Kidney (tissue), 13 donors: ENCODE measurements at regions not wholly inside any gene's neighbourhood (a gene's known extent, or its start where the extent isn't known, plus 50 kb on each side); places are given as distances from the start of the nearest gene placed in this dataset.

Experiments used
- DNase-seq, 5 donors: peaks; one replicate each; pipeline ENCODE4 v3.0.0-alpha.2; 2013 to 2020
- FAIRE-seq: peaks from 2 replicates; lab custom pipeline; 2012; peaks lifted over from hg19 to GRCh38; lab: Jason Lieb, UNC
- H3K27ac ChIP-seq, 2 donors: one replicate each; pipeline ENCODE4 v1.7.0; 2013; ENCODE audit warnings: low read depth in 2 of 2, low read length in 2 of 2, inconsistent platforms in 1 of 2
- H3K27me3 ChIP-seq: one replicate; pipeline ENCODE4 v1.7.1; 2013; ENCODE audit warnings: low read length, inconsistent platforms; ENCODE audit not compliant: control insufficient read depth, insufficient read depth
- H3K36me3 ChIP-seq, 3 donors: one replicate each; pipeline versions ENCODE4 v1.7.0 to v1.7.1; 2013; ENCODE audit warnings: low read length in 3 of 3, control low read depth in 1 of 3, inconsistent platforms in 1 of 3; ENCODE audit not compliant: insufficient read depth in 3 of 3, control insufficient read depth in 2 of 3
- H3K4me1 ChIP-seq, 3 donors: one replicate each; pipeline versions ENCODE4 v1.7.0 to v1.7.1; 2013; ENCODE audit warnings: low read length in 3 of 3, inconsistent platforms in 1 of 3, low read depth in 1 of 3; ENCODE audit not compliant: control insufficient read depth in 2 of 3, insufficient read depth in 2 of 3
- H3K4me3 ChIP-seq, 3 donors: one replicate each; pipeline versions ENCODE4 v1.7.0 to v1.8.1; 2013; ENCODE audit warnings: low read length in 3 of 3, control low read depth in 1 of 3, inconsistent platforms in 1 of 3
- H3K9ac ChIP-seq, 3 donors: one replicate each; pipeline versions ENCODE4 v1.7.0 to v1.7.1; 2013; ENCODE audit warnings: low read length in 3 of 3, control low read depth in 1 of 3, inconsistent platforms in 1 of 3
- H3K9me3 ChIP-seq, 3 donors: one replicate each; pipeline versions ENCODE4 v1.7.0 to v1.7.1; 2013; ENCODE audit warnings: low read length in 3 of 3, control low read depth in 1 of 3, inconsistent platforms in 1 of 3; ENCODE audit not compliant: control insufficient read depth in 2 of 3, insufficient read depth in 1 of 3
- intact Hi-C: fragments of 100-400 bp; cut with DNase I; formaldehyde crosslinking; loops from one replicate; pipeline ENCODE4 v1.11.1; 2022
- TF ChIP-seq, protein P1 (sequence below): IDR thresholded peaks from 3 replicates; pipeline ENCODE4 v1.5.1; 2012; ENCODE audit warnings: mild to moderate bottlenecking, moderate library complexity, borderline replicate concordance; ENCODE audit not compliant: insufficient read depth; ENCODE audit errors: extremely low read depth
- donor health status: control.
- donor health status: control.
- donor health status: control.
- donor health status: control.
- donor health status: control.
- donor health status: DM: yes; HTN: yes; CAD: no.
- donor health status: Normal renal cell carcinoma (clear cell type).

DNA sequence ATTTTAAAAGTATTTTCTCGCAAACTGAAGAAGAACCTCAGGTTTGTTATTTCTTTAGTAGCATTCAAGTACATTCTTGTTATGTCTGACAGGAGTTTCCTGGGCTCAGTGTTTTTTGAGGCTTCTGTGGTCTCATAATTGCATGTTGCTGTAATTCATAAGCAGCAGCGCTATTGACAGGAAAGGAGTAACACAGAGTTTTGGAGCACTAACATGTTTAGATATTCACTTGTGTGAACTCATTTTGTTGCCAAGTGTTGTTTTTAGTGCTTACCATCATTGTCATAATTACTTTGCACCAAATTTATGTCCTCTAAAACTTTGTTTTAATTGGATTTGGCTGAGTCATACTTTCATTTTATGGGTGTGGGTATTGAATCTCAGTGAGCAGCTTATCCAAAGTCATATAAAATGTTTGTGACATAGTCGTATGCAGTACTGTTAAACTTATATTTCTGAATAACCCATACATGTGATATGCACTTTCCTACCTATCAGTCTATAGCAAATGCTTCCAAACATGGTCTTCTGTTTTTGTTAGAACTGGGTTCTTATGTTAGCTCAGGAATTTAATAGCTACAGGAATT lies 358.7 kb upstream of the CTSO start:
- no peak overlapping the region for H3K27ac ChIP-seq
- no peaks in the 10 kb centered on the region for H3K27me3 ChIP-seq
- no peaks in the 10 kb centered on the region for H3K36me3 ChIP-seq
- TF ChIP-seq, protein P1, sequence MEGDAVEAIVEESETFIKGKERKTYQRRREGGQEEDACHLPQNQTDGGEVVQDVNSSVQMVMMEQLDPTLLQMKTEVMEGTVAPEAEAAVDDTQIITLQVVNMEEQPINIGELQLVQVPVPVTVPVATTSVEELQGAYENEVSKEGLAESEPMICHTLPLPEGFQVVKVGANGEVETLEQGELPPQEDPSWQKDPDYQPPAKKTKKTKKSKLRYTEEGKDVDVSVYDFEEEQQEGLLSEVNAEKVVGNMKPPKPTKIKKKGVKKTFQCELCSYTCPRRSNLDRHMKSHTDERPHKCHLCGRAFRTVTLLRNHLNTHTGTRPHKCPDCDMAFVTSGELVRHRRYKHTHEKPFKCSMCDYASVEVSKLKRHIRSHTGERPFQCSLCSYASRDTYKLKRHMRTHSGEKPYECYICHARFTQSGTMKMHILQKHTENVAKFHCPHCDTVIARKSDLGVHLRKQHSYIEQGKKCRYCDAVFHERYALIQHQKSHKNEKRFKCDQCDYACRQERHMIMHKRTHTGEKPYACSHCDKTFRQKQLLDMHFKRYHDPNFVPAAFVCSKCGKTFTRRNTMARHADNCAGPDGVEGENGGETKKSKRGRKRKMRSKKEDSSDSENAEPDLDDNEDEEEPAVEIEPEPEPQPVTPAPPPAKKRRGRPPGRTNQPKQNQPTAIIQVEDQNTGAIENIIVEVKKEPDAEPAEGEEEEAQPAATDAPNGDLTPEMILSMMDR = no peak
- no peak for DNase-seq
- FAIRE-seq = no peak
- no peaks in the 10 kb centered on the region for H3K9me3 ChIP-seq
- H3K9ac ChIP-seq = no peak overlapping the region
- no peaks in the 10 kb centered on the region for H3K4me1 ChIP-seq
- no peak overlapping the region for H3K4me3 ChIP-seq
- intact Hi-C loops = no loop called here

DNA sequence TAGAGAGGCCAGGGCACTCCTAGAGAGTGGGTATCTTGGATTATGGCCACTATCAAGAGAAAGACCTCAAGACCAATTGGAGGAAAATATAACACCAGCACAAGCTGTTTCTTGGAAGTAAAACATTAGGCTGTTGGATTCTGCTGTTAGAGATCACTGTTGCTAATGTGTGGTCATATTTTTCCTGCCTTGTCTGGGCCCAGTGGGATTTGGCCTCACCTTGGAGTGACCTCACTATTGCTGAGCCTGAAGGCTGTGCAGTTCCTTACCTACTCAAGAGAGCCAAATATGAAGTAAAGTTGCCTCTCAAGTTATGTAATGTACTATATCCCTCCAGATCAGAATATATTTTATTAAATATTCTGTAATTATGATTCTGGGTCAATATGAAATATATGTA lies 355.4 kb upstream of the CTSO start:
- TF ChIP-seq, protein P1 = no peak
- DNase-seq (no peak), FAIRE-seq (no peak)
- Histone ChIP-seq H3K27ac (no peak overlapping the region), H3K9me3 (no peaks in the 10 kb centered on the region), H3K36me3 (no peaks in the 10 kb centered on the region), H3K4me3 (no peak overlapping the region), H3K4me1 (no peaks in the 10 kb centered on the region), H3K9ac (no peak overlapping the region), H3K27me3 (no peaks in the 10 kb centered on the region)
- intact Hi-C loops = no loop called here

DNA sequence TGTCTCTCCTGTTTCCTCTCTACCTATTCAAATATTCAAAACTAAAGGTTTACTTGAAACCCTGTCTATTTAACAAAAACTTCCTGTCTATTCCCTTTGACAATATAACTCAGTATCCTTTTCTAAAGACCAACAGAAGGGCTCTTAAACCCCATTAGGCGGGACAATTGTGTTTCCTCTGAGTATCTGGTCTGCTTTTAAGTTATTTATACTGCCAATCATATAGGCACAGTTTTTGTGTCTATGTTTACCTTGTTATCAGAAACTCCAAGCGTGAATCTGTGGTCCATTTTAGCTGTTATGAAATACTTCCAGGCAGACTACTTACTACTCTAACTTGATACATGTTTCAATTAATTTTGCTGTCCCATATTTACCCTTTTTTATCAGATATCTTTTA lies 350.0 kb upstream of the CTSO start:
- no peak overlapping the region for H3K4me3 ChIP-seq
- TF ChIP-seq, protein P1 = no peak
- no peak overlapping the region for H3K27ac ChIP-seq
- FAIRE-seq (no peak), DNase-seq (no peak)
- no peaks in the 10 kb centered on the region for H3K36me3 ChIP-seq
- no peaks in the 10 kb centered on the region for H3K9me3 ChIP-seq
- intact Hi-C loops = no loop called here
- H3K27me3 ChIP-seq = no peaks in the 10 kb centered on the region
- H3K9ac ChIP-seq = no peak overlapping the region
- no peaks in the 10 kb centered on the region for H3K4me1 ChIP-seq

DNA sequence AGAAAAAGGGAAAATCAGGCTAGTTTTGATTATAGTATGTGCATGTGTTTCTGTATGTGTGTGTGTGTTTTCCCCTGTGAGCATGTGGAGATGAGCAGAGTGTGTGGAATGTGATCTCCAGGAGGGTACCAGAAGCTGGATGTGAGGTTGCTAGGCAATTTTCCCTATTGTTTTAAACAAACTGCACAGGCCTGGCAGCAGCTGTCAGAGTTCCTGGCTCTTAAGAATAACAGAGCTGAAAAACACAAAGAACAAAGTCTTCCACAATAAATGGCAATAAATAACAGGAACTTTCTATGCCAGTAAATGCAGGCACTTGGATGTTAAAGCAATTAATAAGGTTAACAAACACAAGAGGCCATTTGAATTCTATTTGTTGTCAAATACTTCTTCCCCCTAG lies 344.6 kb upstream of the CTSO start:
- DNase-seq (peak in 3 of 5 donors; percentile 58 to 73 (median 71)), FAIRE-seq (no peak)
- Histone ChIP-seq H3K4me1 (no peaks in the 10 kb centered on the region), H3K36me3 (no peaks in the 10 kb centered on the region), H3K4me3 (no peak overlapping the region), H3K27me3 (no peaks in the 10 kb centered on the region), H3K27ac (no peak overlapping the region), H3K9me3 (no peaks in the 10 kb centered on the region), H3K9ac (no peak overlapping the region)
- intact Hi-C loops = no loop called here
- TF ChIP-seq, protein P1 = no peak
